ENCODE measurements at regions not wholly inside any gene's neighbourhood (a gene's known extent, or its start where the extent isn't known, plus 50 kb on each side); places are given as distances from the start of the nearest gene placed in this dataset.

DNA sequence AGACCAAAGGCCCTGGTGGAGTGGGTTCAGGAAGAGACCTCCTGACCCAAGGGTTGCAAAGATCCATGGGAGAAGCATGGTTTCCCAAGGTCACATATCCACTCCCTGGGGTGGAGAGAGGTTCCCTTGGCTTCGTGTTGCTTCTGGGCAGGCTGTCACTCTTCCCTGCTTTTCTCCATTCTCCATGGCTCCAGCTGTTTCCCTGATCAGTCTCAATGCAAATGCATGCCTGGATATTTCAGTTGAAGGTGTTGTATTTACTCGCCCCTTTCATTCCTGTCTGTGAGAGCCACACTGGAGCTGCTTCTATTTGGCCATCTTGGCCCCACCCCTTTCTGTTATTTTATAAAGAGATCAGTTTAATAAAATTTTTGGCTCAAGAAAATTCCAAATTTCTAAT lies 95.0 kb upstream of the PLSCR4 start:
- TF ChIP-seq, protein P1, sequence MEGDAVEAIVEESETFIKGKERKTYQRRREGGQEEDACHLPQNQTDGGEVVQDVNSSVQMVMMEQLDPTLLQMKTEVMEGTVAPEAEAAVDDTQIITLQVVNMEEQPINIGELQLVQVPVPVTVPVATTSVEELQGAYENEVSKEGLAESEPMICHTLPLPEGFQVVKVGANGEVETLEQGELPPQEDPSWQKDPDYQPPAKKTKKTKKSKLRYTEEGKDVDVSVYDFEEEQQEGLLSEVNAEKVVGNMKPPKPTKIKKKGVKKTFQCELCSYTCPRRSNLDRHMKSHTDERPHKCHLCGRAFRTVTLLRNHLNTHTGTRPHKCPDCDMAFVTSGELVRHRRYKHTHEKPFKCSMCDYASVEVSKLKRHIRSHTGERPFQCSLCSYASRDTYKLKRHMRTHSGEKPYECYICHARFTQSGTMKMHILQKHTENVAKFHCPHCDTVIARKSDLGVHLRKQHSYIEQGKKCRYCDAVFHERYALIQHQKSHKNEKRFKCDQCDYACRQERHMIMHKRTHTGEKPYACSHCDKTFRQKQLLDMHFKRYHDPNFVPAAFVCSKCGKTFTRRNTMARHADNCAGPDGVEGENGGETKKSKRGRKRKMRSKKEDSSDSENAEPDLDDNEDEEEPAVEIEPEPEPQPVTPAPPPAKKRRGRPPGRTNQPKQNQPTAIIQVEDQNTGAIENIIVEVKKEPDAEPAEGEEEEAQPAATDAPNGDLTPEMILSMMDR (conservative IDR thresholded peaks at IDR 0.05; ENCODE audit: low read depth, low read length) = no peak
- H4K20me1 ChIP-seq (ENCODE audit: insufficient read depth) = no peaks in the 10 kb centered on the region
- H3K27me3 ChIP-seq (ENCODE audit: insufficient read depth, low read depth) = no peaks in the 10 kb centered on the region
- H3K4me2 ChIP-seq = no peak overlapping the region
- no peaks in the 10 kb centered on the region for H3K79me2 ChIP-seq (ENCODE audit: insufficient read depth, low read depth)
- H2AFZ ChIP-seq (ENCODE audit: low read depth) = no peak overlapping the region
- no peaks in the 10 kb centered on the region for H3K4me1 ChIP-seq (ENCODE audit: low read depth, poor library complexity, severe bottlenecking)
- no peaks in the 10 kb centered on the region for H3K36me3 ChIP-seq (ENCODE audit: insufficient read depth)
- no peak overlapping the region for H3K9ac ChIP-seq
- no peak overlapping the region for H3K4me3 ChIP-seq (IDR thresholded peaks at IDR 0.05; ENCODE audit: insufficient read depth, low read depth, low read length)
- H3K27ac ChIP-seq = no peak overlapping the region

DNA sequence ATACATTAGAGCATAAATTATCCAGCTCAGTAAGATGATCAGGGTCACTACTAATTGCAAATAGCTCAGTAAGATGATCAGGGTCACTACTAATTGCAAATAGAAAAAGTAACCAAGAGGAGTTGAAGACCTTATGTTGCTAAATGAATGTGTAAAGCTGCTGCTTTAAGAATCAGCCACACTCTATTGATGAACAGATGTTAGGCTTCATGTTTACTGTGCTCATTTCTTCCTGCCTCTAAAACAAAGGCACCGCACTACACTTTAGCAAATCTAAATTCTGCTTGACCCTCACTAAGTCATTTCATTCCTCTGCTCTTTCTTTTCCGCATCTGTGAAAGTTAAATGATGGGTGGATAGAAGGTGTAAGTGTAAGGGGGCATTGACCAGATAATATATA lies 92.6 kb upstream of the PLSCR4 start:
- Histone ChIP-seq H3K27me3 (ENCODE audit: insufficient read depth, low read depth) (no peaks in the 10 kb centered on the region), H3K9ac (no peak overlapping the region), H3K79me2 (ENCODE audit: insufficient read depth, low read depth) (no peaks in the 10 kb centered on the region), H3K36me3 (ENCODE audit: insufficient read depth) (no peaks in the 10 kb centered on the region), H3K4me3 (IDR thresholded peaks at IDR 0.05; ENCODE audit: insufficient read depth, low read depth, low read length) (no peak overlapping the region), H3K27ac (no peak overlapping the region), H3K4me1 (ENCODE audit: low read depth, poor library complexity, severe bottlenecking) (no peaks in the 10 kb centered on the region), H4K20me1 (ENCODE audit: insufficient read depth) (no peaks in the 10 kb centered on the region), H3K4me2 (no peak overlapping the region), H2AFZ (ENCODE audit: low read depth) (no peak overlapping the region)
- TF ChIP-seq, protein P1 (conservative IDR thresholded peaks at IDR 0.05; ENCODE audit: low read depth, low read length) = no peak

DNA sequence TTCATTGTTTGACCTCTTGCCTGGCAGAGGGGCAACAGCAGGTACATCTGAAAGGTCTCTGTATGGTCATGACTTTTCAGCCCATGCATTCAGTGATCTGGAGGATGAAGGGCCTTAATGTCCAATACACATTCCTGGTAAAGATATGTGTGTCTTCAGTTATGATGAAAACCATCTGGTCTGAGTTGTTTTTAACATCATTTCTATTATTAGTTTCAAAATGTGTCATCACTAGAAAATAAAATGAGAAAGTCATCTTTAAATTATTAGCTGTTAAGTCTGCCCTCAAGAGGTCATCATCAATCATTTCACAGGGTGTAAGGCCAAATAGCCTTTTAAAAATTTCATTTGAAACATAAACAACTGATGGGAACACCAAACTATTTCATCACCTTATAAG lies 92.1 kb upstream of the PLSCR4 start:
- Histone ChIP-seq H3K27ac (no peak overlapping the region), H3K4me1 (ENCODE audit: low read depth, poor library complexity, severe bottlenecking) (no peaks in the 10 kb centered on the region), H2AFZ (ENCODE audit: low read depth) (no peak overlapping the region), H3K4me2 (no peak overlapping the region), H3K27me3 (ENCODE audit: insufficient read depth, low read depth) (no peaks in the 10 kb centered on the region), H3K36me3 (ENCODE audit: insufficient read depth) (no peaks in the 10 kb centered on the region), H3K4me3 (IDR thresholded peaks at IDR 0.05; ENCODE audit: insufficient read depth, low read depth, low read length) (no peak overlapping the region), H3K9ac (no peak overlapping the region), H4K20me1 (ENCODE audit: insufficient read depth) (no peaks in the 10 kb centered on the region), H3K79me2 (ENCODE audit: insufficient read depth, low read depth) (no peaks in the 10 kb centered on the region)
- TF ChIP-seq, protein P1 (conservative IDR thresholded peaks at IDR 0.05; ENCODE audit: low read depth, low read length) = no peak

DNA sequence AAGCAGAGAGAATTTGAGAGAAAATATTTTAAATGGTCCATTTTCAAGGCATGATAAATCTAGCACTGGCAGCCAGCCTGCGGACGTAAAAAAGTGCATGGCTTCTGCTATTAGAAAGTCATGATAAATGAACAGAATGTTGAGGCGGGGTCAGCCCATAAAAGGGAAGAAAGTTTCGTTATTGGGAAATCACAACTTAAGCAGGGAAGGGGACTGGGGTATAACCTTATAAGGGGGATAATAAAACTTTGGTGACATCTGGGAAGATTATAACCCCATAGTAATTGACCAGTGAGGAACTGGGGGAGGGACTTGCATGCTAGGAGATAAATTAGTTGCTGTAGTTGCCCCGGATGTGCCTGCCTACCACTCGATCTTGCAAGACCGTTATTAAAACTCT lies 88.4 kb upstream of the PLSCR4 start:
- H3K4me2 ChIP-seq = no peak overlapping the region
- no peaks in the 10 kb centered on the region for H4K20me1 ChIP-seq (ENCODE audit: insufficient read depth)
- no peaks in the 10 kb centered on the region for H3K36me3 ChIP-seq (ENCODE audit: insufficient read depth)
- no peaks in the 10 kb centered on the region for H3K79me2 ChIP-seq (ENCODE audit: insufficient read depth, low read depth)
- H3K27ac ChIP-seq = no peak overlapping the region
- TF ChIP-seq, protein P1 (conservative IDR thresholded peaks at IDR 0.05; ENCODE audit: low read depth, low read length) = no peak
- H3K4me3 ChIP-seq (IDR thresholded peaks at IDR 0.05; ENCODE audit: insufficient read depth, low read depth, low read length) = no peak overlapping the region
- no peaks in the 10 kb centered on the region for H3K27me3 ChIP-seq (ENCODE audit: insufficient read depth, low read depth)
- no peak overlapping the region for H3K9ac ChIP-seq
- no peaks in the 10 kb centered on the region for H3K4me1 ChIP-seq (ENCODE audit: low read depth, poor library complexity, severe bottlenecking)
- no peak overlapping the region for H2AFZ ChIP-seq (ENCODE audit: low read depth)

DNA sequence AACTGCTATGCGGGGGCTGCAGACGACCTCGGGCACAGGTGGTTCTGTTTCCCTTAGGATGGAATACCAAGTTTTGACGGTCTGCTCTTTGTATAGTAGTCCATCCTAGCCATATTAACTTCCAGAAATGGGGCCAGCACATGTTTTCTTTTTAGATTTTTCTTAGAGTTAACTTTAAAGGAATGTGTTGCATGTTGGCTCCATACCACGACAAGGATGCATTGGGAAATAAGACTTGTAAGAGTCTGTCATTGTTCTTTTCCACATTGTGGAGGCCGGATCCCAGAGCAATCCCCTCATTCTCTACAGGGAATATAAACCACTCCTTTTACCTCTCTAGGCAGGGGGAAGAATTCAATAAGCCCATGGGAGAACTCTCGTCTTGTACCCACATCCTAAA lies 87.1 kb upstream of the PLSCR4 start:
- Histone ChIP-seq H3K4me1 (ENCODE audit: low read depth, poor library complexity, severe bottlenecking) (no peaks in the 10 kb centered on the region), H3K79me2 (ENCODE audit: insufficient read depth, low read depth) (no peaks in the 10 kb centered on the region), H3K36me3 (ENCODE audit: insufficient read depth) (no peaks in the 10 kb centered on the region), H3K27me3 (ENCODE audit: insufficient read depth, low read depth) (no peaks in the 10 kb centered on the region), H3K9ac (no peak overlapping the region), H3K4me3 (IDR thresholded peaks at IDR 0.05; ENCODE audit: insufficient read depth, low read depth, low read length) (no peak overlapping the region), H2AFZ (ENCODE audit: low read depth) (no peak overlapping the region), H4K20me1 (ENCODE audit: insufficient read depth) (no peaks in the 10 kb centered on the region), H3K27ac (no peak overlapping the region), H3K4me2 (no peak overlapping the region)
- TF ChIP-seq, protein P1 (conservative IDR thresholded peaks at IDR 0.05; ENCODE audit: low read depth, low read length) = no peak

Data from KMS-11 (cell line).